Osteocyte (in vitro differentiated cells): ENCODE measurements at regions not wholly inside any gene's neighbourhood (a gene's known extent, or its start where the extent isn't known, plus 50 kb on each side); places are given as distances from the start of the nearest gene placed in this dataset.

Experiments
- DNase-seq: peaks from one replicate; pipeline ENCODE4 v3.0.0; 2021; ENCODE audit warnings: mixed read lengths; ENCODE audit not compliant: unreplicated experiment; ENCODE audit errors: extremely low spot score
- H3K27ac Mint-ChIP-seq: one replicate; pipeline ENCODE4 v1.8.0; 2021; ENCODE audit warnings: mild to moderate bottlenecking, mixed read lengths; ENCODE audit not compliant: unreplicated experiment
- H3K27me3 Mint-ChIP-seq: one replicate; pipeline ENCODE4 v1.8.0; 2021; ENCODE audit warnings: mixed read lengths; ENCODE audit not compliant: unreplicated experiment
- H3K36me3 Mint-ChIP-seq: one replicate; pipeline ENCODE4 v1.8.0; 2021; ENCODE audit warnings: mixed read lengths; ENCODE audit not compliant: unreplicated experiment
- H3K4me1 Mint-ChIP-seq: one replicate; pipeline ENCODE4 v1.8.0; 2021; ENCODE audit warnings: mixed read lengths; ENCODE audit not compliant: unreplicated experiment
- H3K4me3 Mint-ChIP-seq: one replicate; pipeline ENCODE4 v1.8.0; 2021; ENCODE audit warnings: mild to moderate bottlenecking, moderate library complexity, mixed read lengths; ENCODE audit not compliant: unreplicated experiment
- H3K9me3 Mint-ChIP-seq: one replicate; pipeline ENCODE4 v1.8.0; 2021; ENCODE audit warnings: mixed read lengths; ENCODE audit not compliant: unreplicated experiment
- CTCF ChIP-seq: fragments of 200-600 bp; sonication (generic); IDR thresholded peaks from 2 replicates; pipeline ENCODE4 v1.5.0; 2021; ENCODE audit warnings: antibody characterized with exemption, mild to moderate bottlenecking, moderate library complexity

- H3K4me3 Mint-ChIP-seq = no peak overlapping the region
- TF ChIP-seq CTCF = no peak
- peaks cover 7% of the 10 kb centered on the region for H3K27me3 Mint-ChIP-seq
- H3K36me3 Mint-ChIP-seq = no peaks in the 10 kb centered on the region
- H3K9me3 Mint-ChIP-seq = peaks cover 7% of the 10 kb centered on the region
- peaks cover 20% of the 10 kb centered on the region for H3K4me1 Mint-ChIP-seq
- H3K27ac Mint-ChIP-seq = no peak overlapping the region
- no peak for DNase-seq
Measured at GRCh38 chr10:28733245-28733644, 55.9 kb downstream of the BAMBI start.

GRCh38 chr10:28733647-28734046 lies 56.3 kb downstream of the BAMBI start:
- TF ChIP-seq CTCF = no peak
- Mint-ChIP-seq H3K27me3 (peaks cover 11% of the 10 kb centered on the region), H3K4me3 (no peak overlapping the region), H3K4me1 (peaks cover 20% of the 10 kb centered on the region), H3K36me3 (no peaks in the 10 kb centered on the region), H3K9me3 (peaks cover 7% of the 10 kb centered on the region), H3K27ac (no peak overlapping the region)
- no peak for DNase-seq

- H3K4me1 Mint-ChIP-seq = peaks cover 17% of the 10 kb centered on the region
- no peak overlapping the region for H3K4me3 Mint-ChIP-seq
- H3K27me3 Mint-ChIP-seq = peaks cover 20% of the 10 kb centered on the region
- H3K27ac Mint-ChIP-seq = peak overlapping the region; percentile 79
- no peaks in the 10 kb centered on the region for H3K36me3 Mint-ChIP-seq
- peak; percentile 87 for DNase-seq
- H3K9me3 Mint-ChIP-seq = peaks cover 7% of the 10 kb centered on the region
- TF ChIP-seq CTCF = no peak
Measured at GRCh38 chr10:28734938-28735759, 57.8 kb downstream of the BAMBI start.

- no peak for TF ChIP-seq CTCF
- H3K36me3 Mint-ChIP-seq = no peaks in the 10 kb centered on the region
- H3K4me1 Mint-ChIP-seq = peaks cover 10% of the 10 kb centered on the region
- no peak overlapping the region for H3K4me3 Mint-ChIP-seq
- H3K27me3 Mint-ChIP-seq = peaks cover 20% of the 10 kb centered on the region
- peaks cover 7% of the 10 kb centered on the region for H3K9me3 Mint-ChIP-seq
- no peak overlapping the region for H3K27ac Mint-ChIP-seq
- DNase-seq = no peak
Measured at GRCh38 chr10:28737096-28737495, 59.8 kb downstream of the BAMBI start.

GRCh38 chr10:28738200-28738599 lies 60.9 kb downstream of the BAMBI start:
- H3K9me3 Mint-ChIP-seq = peaks cover 7% of the 10 kb centered on the region
- TF ChIP-seq CTCF = no peak
- H3K36me3 Mint-ChIP-seq = no peaks in the 10 kb centered on the region
- H3K27me3 Mint-ChIP-seq = peaks cover 20% of the 10 kb centered on the region
- no peak overlapping the region for H3K27ac Mint-ChIP-seq
- DNase-seq = no peak
- H3K4me1 Mint-ChIP-seq = peaks cover 10% of the 10 kb centered on the region
- H3K4me3 Mint-ChIP-seq = no peak overlapping the region
